ENCODE measurements at regions not wholly inside any gene's neighbourhood (a gene's known extent, or its start where the extent isn't known, plus 50 kb on each side); places are given as distances from the start of the nearest gene placed in this dataset.

DNA sequence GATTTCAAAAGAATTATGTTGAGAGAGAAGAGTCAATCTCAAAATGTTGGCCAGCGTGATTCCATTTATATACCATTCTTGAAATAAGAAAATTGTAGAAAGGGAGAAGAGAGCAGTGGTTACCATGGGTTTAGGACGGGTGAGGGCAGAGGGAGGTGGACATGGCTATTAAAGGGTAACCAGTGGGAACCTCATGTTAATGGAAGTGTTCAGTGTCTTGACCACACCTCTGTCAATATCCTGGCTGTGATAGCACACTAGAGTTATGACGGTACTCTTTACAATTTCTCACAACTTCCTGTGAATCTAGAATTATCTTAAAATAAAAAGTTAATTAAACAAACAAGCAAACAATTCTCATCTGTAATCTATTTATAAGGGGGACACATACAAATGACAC, 821.2 kb downstream of the VRK1 start:
- DNase-seq (ENCODE audit: low read depth in 4 of 4, low spot score in 1 of 4) = no peak

DNA sequence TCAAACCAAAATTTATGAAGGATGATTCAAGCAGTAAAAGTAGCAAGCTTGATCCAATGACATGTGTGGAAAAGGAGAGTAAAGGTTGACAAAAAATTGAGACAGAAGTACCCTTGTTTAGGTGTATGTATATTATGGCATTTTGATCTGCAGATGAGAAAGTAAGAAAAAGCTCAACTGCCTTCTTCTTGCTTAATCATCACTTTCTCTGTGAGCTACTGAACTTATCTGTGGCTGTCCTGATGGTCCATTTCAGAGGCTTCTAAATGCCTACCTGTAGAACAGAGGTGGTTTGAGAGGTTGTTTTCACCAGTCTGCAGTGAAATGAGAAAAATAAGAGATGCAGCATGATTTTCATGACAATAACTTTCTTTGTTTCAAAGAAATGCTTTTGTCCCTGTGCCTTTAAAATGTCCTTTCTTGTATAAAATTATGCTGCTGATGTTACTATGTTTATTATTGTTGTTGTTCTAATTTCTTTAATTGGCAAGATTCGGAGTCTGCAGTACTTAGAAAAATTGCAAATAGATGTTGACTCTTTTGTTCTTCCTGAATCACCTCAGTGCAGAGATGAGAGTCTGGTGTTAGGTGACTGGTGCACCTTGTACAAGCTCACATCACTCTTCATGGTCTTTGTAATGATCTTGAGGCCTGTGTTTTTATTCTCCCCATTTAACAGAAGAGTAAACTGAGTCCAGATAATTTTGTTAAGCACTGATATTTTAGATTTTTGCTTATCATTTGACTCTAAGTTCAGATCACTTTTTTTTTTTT, 821.9 kb downstream of the VRK1 start:
- no peak for DNase-seq (ENCODE audit: low read depth in 4 of 4, low spot score in 1 of 4)

DNA sequence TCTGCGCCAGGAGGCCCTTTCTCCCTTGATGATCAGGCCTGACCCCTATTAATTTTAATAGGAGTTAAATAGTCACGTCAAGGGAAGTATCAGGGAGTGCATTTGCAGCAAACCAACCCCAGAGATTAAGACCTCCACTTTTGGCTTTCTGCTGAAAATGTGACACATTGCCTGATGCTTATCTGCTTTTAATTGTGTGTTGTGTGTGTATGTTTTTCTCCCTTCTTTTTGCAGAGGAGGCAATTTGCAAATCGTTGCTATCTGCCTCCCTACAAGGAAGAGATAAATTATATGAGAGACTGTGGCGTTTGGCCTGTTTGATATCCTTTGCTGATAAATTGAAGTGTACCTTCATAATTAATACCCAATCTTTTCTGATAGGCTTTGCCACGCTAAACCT, 822.9 kb downstream of the VRK1 start:
- DNase-seq (ENCODE audit: low read depth in 4 of 4, low spot score in 1 of 4) = no peak

DNA sequence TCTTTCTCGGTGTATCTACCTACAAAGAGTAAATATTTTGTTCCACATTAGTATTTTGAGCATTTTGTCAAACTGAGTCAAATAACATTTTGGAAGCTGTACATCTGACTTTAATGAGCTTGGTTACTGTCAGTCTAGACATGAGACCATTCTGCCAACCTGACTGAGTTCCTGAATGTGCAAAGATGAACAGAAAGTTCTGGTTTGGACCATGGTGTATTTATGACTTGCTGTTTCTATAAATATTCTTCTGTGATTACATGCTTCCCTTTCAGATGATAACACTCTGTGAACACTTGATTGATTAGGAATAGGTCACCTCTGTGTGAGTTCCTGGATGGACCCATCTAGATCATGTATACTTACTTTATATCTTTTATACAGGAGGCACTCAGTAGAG, 827.8 kb downstream of the VRK1 start:
- no peak for DNase-seq (ENCODE audit: low read depth in 4 of 4, low spot score in 1 of 4)

DNA sequence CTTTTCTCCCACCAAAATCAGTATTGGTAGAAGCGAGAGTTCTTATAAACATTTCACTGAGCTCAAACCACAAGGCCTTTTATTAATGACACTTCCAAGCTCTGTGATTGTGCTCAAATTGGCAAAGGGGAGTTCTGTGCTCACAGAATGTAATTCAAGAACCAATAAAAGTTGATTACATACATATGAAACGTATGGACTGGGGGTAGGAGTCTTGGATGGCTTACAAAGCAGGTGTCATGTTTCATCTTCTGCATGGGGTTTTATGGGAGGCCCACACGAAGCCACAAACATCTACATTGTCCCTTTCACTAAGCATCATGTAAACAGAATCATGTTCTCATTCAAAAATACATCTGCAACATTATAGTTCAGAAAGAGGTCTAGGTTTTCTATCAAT, 828.3 kb downstream of the VRK1 start:
- no peak for DNase-seq (ENCODE audit: low read depth in 4 of 4, low spot score in 1 of 4)

DNA sequence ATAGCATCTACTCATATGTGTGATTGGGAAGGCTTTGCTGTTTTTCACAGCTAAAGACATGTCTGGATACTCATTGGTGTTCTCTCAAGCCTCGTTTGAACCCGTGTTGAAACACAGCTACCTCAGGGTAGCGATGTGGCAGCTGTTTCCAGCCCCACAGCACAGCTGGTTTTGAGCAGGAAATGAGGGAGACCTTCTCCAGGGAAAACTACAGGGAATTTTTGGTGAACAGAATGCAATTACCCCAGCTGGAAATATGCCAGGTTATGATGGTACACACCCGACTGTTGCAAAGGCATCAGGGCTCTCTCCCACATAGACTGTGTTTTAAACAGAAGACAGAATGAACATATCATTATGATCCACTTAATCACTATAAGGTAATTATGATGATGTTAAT, 828.9 kb downstream of the VRK1 start:
- no peak for DNase-seq (ENCODE audit: low read depth in 4 of 4, low spot score in 1 of 4)

DNA sequence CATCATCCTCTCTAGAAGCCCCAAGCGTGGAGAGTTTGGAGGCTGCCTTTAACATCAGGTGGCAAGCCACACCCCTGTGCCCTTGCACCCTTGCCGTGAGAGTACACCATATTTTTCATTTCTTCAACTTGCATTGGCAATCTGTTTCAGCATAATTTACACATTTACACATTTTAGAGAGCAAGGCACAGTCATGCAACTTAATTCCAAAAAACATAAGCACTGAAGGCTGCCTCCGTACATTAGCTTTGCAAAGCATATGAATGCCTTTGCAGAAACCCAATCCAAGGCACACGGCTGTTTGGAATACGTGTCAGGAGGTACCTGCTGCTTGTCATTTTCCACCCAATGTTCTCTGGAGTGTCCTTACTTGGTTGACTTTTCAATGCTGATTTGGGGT, 833.1 kb downstream of the VRK1 start:
- no peak for DNase-seq (ENCODE audit: low read depth in 4 of 4, low spot score in 1 of 4)

DNA sequence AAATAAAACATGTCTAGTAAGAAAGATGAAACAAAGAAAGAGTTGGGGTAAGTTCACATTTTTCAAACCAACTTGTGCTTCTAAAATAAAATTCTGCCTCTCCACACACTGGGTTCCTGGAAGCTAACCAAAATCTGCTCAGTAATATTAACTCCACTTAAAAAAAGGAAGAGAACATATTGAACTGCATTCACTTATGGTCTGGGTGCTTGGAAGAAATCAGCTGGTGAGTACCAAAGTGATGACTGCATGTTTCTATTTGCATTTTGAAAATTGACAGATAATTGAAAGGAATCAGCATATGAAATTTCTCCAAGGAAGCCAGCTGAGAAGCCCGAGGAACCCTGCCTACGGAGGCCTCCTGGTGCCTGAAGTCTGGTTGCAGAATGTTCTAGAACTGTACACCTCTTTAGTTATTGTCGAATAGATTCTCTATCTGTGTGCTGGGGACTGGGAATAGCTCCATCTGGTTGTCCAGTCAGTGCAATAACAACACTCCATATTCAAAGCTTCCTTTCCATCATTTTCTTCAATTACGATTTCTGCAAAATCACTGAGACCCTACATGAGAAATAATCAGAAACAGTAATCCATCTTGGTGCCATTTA, 836.1 kb downstream of the VRK1 start:
- DNase-seq (ENCODE audit: low read depth in 4 of 4, low spot score in 1 of 4) = no peak

DNA sequence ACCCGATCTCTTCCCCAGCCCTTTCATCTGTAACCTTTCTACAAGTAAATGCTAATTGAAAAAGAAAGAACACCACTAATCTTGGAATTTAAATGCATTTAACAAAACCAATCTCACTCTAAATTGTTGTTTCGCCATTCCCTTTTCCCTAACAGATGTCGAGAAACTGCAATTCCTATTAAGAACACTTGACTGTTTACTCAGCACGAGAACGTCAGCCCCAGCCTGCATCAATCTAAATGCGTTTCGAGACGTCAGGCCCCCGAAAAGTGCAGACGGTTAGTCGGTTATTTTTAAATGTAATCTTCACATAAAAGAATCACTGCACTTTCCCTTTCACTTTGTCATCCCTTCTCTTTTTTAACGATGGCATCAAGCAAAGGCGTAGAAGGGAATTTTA, 837.6 kb downstream of the VRK1 start:
- peak in 2 of 4 experiments; percentile 2 to 13 for DNase-seq (ENCODE audit: low read depth in 4 of 4, low spot score in 1 of 4)

DNA sequence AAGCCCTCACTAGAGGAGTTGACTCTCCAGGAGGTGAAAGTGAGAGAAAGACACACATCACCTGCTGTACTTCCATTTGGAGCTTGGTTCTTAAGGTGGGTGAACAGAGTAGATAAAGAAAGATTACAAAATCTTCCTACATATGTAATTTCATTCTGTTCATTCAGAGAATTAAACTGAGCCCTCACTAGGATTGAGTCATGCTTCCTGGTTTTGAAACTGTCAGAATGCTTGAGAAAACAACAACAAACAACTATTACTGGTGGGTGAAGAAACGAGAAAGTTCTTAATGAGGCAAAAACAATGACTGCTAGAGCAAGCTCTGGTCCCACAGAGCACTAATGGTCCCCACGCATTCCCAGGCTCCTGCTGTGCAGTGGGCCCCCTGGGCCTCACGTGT, 841.7 kb downstream of the VRK1 start:
- no peak for DNase-seq (ENCODE audit: low read depth in 4 of 4, low spot score in 1 of 4)

DNA sequence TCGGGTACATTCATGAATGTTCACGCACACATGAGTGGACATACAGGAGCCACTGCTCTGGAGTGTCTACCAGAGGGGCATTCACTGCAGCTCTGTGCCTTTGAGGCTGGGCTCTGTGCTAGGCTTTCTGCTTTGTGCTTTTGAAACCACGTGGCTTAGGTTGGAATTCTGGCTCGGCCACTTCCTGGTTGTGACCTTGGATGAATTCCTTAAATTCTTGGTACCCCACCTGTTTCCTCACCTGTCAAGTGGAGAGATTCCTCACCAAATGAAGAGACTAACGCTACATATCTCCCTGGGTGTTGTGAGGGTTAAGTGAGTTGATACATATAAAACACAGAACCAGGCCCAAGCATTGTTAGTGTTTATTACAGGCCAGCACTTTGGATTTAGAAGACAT, 842.8 kb downstream of the VRK1 start:
- no peak for DNase-seq (ENCODE audit: low read depth in 4 of 4, low spot score in 1 of 4)

DNA sequence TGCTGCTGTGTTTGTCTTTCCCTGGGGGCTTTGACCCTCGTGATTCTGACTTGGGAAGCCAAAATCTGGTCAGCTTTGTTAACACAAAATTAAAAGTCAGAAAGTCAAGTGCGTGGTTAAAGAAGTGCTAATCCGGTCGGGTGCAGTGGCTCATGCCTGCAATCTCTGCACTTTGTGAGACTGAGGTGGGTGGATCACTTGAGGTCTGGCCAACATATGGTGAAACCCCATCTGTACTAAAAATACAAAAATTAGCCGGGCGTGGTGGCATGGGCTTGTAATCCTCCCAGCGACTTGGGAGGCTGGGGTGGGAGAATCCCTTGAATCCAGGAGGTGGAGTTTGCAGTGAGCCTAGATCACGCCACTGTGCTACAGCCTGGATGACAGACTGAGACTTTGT, 844.6 kb downstream of the VRK1 start:
- no peak for DNase-seq (ENCODE audit: low read depth in 4 of 4, low spot score in 1 of 4)

DNA sequence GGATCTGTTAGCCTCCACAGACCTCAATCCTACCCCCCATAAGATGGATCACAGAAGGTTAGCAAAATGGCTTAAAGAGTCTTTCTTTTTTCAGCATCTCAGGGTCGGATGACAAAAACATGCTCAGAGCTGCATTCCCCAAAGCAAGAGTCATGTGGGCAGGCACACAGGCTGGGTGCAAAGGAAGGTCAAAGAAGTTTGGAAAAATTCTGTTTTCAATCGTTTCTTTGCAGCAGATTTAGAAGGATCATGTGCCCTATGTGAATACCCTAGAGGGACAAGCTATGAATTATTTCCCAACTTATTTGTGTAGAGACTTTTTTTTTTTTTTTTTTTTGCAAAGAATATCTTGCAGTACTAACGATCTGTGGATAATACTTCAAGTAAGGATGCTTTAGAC, 845.4 kb downstream of the VRK1 start:
- no peak for DNase-seq (ENCODE audit: low read depth in 4 of 4, low spot score in 1 of 4)

DNA sequence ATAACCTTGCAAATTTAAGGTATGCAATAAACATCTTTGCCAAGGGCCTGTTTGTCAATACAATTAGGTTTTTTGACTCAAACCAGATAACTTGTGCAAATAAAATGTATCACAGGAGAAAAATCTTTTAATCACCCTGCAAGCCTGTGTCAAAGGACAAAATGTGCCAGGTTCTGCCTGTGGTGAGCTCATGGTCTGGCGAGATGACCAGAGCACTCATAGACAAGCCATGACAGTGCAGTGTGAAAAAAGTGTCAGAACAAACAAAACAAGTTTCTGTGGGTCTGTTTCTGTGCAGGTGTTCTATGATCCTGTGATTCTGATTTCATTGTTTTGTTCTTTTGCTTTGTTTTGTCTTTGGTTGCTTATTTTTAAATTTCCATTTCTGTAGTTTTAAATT, 847.2 kb downstream of the VRK1 start:
- no peak for DNase-seq (ENCODE audit: low read depth in 4 of 4, low spot score in 1 of 4)

DNA sequence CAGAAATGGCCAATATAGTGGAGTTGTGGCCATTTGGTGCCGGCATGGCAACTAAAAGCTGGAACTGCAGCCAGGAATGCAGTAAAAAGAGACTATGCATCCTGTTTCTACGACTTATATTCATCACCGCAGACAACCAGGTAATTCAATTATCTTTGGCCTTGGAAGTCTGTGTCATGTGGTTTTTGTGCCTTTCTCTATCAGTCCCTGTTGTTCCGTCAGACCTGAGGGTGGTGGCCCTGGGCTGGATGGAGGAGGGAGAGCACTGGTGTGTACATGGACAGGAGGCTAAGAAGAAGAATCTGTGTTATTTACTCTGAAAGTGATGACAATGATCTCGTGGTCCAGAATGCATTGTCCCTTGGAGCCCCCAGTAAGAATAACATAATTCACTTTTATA, 852.6 kb downstream of the VRK1 start:
- DNase-seq (ENCODE audit: low read depth in 4 of 4, low spot score in 1 of 4) = no peak

DNA sequence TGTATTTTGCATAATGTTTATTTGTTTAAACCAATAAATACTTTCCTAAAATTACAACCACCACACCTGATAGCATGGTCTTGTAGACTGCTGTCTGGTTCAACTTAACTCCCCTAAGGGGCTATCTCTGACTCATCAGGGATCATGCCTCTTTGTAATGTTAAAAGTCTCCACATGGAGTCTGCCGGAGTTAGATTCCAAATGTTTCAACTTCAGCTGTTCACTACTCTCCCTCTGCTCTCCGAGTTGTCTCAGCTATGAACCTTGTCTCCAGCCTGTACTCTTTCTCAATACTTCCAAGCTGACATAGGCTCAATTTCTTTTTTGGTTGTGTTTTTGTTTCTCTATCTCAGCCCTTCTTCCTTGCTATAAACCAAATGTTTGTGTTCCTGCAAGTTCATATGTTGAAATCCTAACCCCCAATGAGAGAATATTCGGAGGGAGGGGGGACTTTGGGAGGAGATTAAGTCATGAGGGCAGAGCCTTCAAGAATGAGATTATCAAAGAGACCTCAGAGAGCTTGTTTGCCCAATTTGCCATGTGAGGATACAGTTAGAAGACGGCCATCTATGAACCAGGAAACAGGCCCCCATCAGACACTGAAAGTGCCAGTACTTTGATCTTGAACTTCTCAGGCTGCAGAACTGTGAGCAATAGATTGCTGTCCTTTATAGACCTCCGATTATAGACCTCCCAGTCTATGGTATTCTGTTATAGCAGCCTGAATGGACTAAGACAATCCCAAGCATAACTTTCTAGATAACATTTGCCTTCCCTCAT, 858.2 kb downstream of the VRK1 start:
- DNase-seq (ENCODE audit: low read depth in 4 of 4, low spot score in 1 of 4) = no peak

DNA sequence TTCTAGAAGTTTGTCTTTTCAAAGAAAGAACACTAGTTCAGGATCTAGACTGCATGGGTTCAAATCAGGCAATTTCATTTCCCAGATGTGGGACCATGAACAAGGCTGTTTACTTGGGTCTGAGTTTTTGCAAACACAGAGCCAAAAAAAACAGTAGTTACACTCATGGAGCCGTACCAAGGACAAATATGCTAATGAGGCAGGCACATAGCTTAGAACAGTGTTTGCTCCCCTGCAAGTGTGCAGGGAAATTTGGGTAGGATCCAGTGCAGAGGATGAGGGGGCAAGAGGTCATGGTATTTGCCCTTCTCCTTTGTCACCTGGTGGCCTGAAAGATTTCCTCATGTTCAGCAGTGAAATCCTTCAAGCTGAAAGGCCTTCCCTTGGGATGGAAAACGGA, 860.4 kb downstream of the VRK1 start:
- DNase-seq (ENCODE audit: low read depth in 4 of 4, low spot score in 1 of 4) = no peak

DNA sequence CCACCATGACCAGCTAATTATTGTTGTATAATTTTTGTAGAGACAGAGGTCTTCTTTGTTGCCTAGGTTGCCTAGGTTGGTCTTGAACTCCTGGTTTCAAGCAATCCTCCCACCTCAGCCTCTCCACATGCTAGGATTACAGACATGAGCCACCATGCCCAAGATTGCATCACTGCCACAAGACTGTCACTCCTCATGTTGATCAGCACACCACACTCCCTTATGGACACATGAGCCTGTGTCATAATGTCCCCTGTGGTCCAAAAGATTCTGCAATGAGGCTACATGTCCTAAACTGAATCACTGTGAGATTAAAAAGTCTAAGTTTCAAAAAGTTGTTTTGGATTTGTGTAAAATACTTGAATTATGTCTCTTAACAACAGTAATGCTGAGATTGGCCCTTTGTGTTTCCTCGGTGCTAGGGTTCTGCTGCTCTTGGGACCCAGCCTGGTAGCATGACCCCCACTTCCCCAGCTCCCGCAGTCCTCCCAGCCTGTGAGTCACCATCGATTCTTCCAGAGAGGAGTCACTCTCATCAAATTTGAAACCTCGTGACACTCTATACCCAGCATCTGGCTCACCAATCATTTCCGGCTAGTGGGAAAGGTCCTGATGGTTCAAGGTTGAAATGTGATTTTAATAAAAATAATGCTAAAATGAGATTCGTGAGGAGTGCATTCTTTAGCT, 890.9 kb downstream of the VRK1 start:
- no peak for DNase-seq (ENCODE audit: low read depth in 4 of 4, low spot score in 1 of 4)

DNA sequence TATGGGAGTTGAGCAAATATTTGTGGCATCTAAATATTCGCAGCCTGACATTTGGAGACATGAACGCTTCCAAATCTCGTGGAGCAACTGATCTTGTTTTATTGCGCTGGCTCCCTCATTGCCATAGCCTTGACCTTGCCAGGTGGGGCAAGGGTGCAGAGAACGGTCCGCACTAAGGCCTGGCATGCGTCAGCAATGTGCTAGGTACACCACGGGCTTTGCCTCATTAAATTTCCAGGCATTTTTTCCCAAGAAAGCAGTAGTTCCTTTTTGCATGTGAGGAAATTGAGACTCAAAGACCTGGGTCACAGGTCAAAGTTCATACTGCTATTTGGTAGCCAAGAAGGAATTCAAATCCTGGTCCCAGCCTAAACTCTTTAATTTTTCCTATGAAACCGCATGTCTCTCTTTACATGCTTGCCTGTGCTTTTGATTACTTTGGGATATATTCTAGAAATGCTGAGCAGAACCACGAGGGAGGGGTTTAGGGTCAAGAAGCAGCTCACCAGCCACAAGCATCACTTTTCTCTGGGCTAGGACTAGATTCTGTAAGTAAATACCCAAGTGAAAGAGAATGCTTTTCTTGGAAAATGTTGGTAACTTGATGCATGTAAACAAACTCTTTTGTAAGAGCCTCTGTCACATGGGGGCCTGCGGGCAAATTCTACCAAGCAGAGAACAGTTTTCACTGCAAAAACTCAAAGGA, 891.6 kb downstream of the VRK1 start:
- DNase-seq (ENCODE audit: low read depth in 4 of 4, low spot score in 1 of 4) = no peak

DNA sequence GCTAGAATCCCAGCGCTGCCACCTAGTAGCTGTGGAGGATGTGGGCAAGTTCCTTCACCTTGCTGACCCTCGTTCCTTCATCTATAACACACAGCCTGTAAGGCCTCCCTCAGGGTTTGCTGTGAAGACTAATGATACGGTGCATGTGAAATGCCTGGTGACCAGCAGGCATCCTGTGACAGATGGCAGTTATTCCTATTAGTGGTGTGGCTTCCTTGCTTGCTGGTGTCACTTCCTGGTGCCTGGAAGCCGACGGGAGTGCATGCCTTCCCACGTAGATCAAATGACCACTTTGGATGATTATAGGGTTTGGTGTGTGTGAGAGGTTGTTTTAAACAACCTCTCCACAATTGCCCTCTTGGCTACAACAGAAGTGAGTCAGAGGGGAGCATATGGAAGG, 894.9 kb downstream of the VRK1 start:
- no peak for DNase-seq (ENCODE audit: low read depth in 4 of 4, low spot score in 1 of 4)

DNA sequence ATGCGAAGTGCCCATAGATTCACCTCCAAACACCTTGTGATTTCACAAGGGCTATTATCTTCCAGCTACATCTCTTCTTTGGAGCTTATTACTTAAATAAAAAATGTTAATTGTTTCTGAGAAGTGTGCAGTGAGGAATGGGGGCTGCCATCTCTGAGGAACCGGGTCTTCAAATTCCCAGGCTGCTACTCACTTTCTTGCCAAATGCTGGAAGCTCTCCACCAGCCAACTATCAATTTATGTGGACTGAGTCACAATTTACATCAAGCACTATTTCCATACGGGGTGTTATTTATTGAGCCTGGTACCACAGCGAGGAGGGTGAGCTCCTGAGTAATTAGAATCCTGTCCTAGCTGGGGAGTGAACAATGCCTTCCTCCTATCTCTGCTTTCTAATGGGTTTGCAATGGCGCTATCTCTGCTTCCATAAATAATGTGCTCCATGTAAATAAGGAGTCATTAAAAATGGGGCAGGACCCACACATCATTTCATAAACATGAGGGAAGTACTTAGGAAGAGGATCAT, 898.3 kb downstream of the VRK1 start:
- DNase-seq (ENCODE audit: low read depth in 4 of 4, low spot score in 1 of 4) = no peak
